Endothelial cell of umbilical vein (primary cell): ENCODE measurements at regions not wholly inside any gene's neighbourhood (a gene's known extent, or its start where the extent isn't known, plus 50 kb on each side); places are given as distances from the start of the nearest gene placed in this dataset.

Source experiments
- CTCF ChIP-seq, 2 donors: IDR thresholded peaks; 1 replicate in 1 of 2; 2 replicates in 1 of 2; pipeline ENCODE4 v1.5.1; 2011; ENCODE audit warnings: low read length in 2 of 2, mild to moderate bottlenecking in 2 of 2, moderate library complexity in 2 of 2, control low read depth in 1 of 2, inconsistent platforms in 1 of 2, low read depth in 1 of 2; ENCODE audit not compliant: insufficient read depth in 1 of 2; ENCODE audit errors: extremely low read depth in 1 of 2
- MAX ChIP-seq: IDR thresholded peaks from 2 replicates; pipeline ENCODE4 v1.6.1; 2011; ENCODE audit not compliant: insufficient read depth, insufficient read length

- TF ChIP-seq CTCF (IDR thresholded peaks at IDR 0.05; ENCODE audit: extremely low read depth in 1 of 2, insufficient read depth in 1 of 2, low read depth in 1 of 2, low read length in 2 of 2) (no peak), MAX (no peak)
Observed at GRCh38 chr6:86148586-86148985, 505.9 kb upstream of the SYNCRIP start.
